HCT116 (cell line): ENCODE measurements at regions not wholly inside any gene's neighbourhood (a gene's known extent, or its start where the extent isn't known, plus 50 kb on each side); places are given as distances from the start of the nearest gene placed in this dataset.

Source experiments
- ATAC-seq: fragments of 200-7000 bp; cut with Tn5 transposase; 2 replicates; pipeline ENCODE4 v1.9.1; 2020; ENCODE audit warnings: mild to moderate bottlenecking, moderate library complexity
- BruUV-seq: library from RNA; stranded (reverse); fragments of 400-500 nt; replicated peaks from 2 replicates; lab custom pipeline; 2021; lab: Mats Ljungman, UMichigan
- CTCF ChIA-PET: fragments of 300-600 bp; sonication (Branson Sonifier 250); formaldehyde crosslinking; loops from one replicate; lab custom pipeline; 2021; ENCODE audit warnings: antibody characterized with exemption; lab: Charles Lee
- POLR2A ChIA-PET: fragments of 300-600, 350-600 bp; sonication (Branson Sonifier 250); formaldehyde crosslinking; loops from one replicate; lab custom pipeline; 2021; ENCODE audit warnings: antibody characterized with exemption; lab: Charles Lee
- RAD21 ChIA-PET, 2 experiments: fragments of 300-600 bp; sonication (Branson Sonifier 250); formaldehyde crosslinking; loops; one replicate each; lab custom pipeline; 2023; ENCODE audit warnings: low total read pairs in 2 of 2; ENCODE audit not compliant: uncharacterized antibody in 2 of 2, unreplicated experiment in 2 of 2, low non-redundant PET in 1 of 2; lab: Charles Lee
- DNase-seq: peaks from one replicate; pipeline ENCODE4 v3.0.0-alpha.2; 2010; ENCODE audit warnings: low read depth, low spot score
- H2AFZ ChIP-seq: fragments of 200-600 bp; shearing (Covaris generic), sonication (generic); 2 replicates; pipeline ENCODE4 v1.6.1; 2017; ENCODE audit warnings: low read depth, mixed run types, mixed read lengths, antibody characterized with exemption, low read length; ENCODE audit not compliant: poor library complexity, severe bottlenecking
- H3K27ac ChIP-seq: 2 replicates; pipeline ENCODE4 v1.5.1; 2012; ENCODE audit warnings: low read depth, low read length
- H3K27me3 ChIP-seq: fragments of 200-600 bp; sonication (generic); 2 replicates; pipeline ENCODE4 v1.6.1; 2016; ENCODE audit warnings: mixed run types, low read length, mixed read lengths; ENCODE audit not compliant: insufficient read depth
- H3K36me3 ChIP-seq, 2 experiments: fragments of 200-500 bp in 1 of 2; fragments of 200-600 bp in 1 of 2; sonication (Bioruptor generic) in 1 of 2; sonication (generic) in 1 of 2; 2 replicates each; pipeline versions ENCODE4 v1.5.1 to v1.6.1; 2014 to 2016; ENCODE audit warnings: low read length in 2 of 2, inconsistent platforms in 1 of 2, mixed read lengths in 1 of 2, mixed run types in 1 of 2; ENCODE audit not compliant: insufficient read depth in 2 of 2, control insufficient read depth in 1 of 2
- H3K4me1 ChIP-seq, 2 experiments: fragments of 200-600 bp in 1 of 2; sonication (generic) in 1 of 2; 2 replicates each; pipeline versions ENCODE4 v1.5.1 to v1.6.1; 2012 to 2017; ENCODE audit warnings: low read length in 2 of 2, inconsistent platforms in 1 of 2, mild to moderate bottlenecking in 1 of 2, mixed read lengths in 1 of 2, mixed run types in 1 of 2, moderate library complexity in 1 of 2; ENCODE audit not compliant: insufficient read depth in 2 of 2, control insufficient read depth in 1 of 2
- H3K4me2 ChIP-seq: fragments of 200-600 bp; sonication (generic); 2 replicates; pipeline ENCODE4 v1.6.1; 2017; ENCODE audit warnings: mixed run types, low read length, mixed read lengths
- H3K4me3 ChIP-seq, 2 experiments: fragments of 200-600 bp in 1 of 2; sonication (generic) in 1 of 2; replicated peaks in 1 of 2; 2 replicates each; pipeline ENCODE4 v1.5.1; 2011 to 2016; ENCODE audit warnings: low read length in 2 of 2, control low read depth in 1 of 2, low read depth in 1 of 2, mild to moderate bottlenecking in 1 of 2, mixed read lengths in 1 of 2, mixed run types in 1 of 2
- H3K79me2 ChIP-seq: fragments of 200-600 bp; sonication (generic); 2 replicates; pipeline ENCODE4 v1.6.1; 2017; ENCODE audit warnings: mild to moderate bottlenecking, mixed run types, low read length, moderate library complexity, mixed read lengths; ENCODE audit not compliant: insufficient read depth
- H3K9ac ChIP-seq: fragments of 200-600 bp; sonication (generic); 2 replicates; pipeline ENCODE4 v1.6.1; 2016; ENCODE audit warnings: low read length, mixed read lengths
- H3K9me2 ChIP-seq: fragments of 200-600 bp; sonication (generic), shearing (Covaris generic); 2 replicates; pipeline ENCODE4 v1.6.1; 2017; ENCODE audit warnings: mixed run types, mild to moderate bottlenecking, moderate library complexity; ENCODE audit not compliant: insufficient read depth
- H3K9me3 ChIP-seq, 2 experiments: fragments of 200-500 bp in 1 of 2; fragments of 200-600 bp in 1 of 2; sonication (Bioruptor generic) in 1 of 2; sonication (generic) in 1 of 2; 2 replicates each; pipeline ENCODE4 v1.6.1; 2014 to 2017; ENCODE audit warnings: low read length in 2 of 2, mixed read lengths in 2 of 2, inconsistent platforms in 1 of 2, low read depth in 1 of 2, mild to moderate bottlenecking in 1 of 2, mixed run types in 1 of 2, moderate library complexity in 1 of 2; ENCODE audit not compliant: control insufficient read depth in 1 of 2, insufficient read depth in 1 of 2
- H4K20me1 ChIP-seq: fragments of 200-600 bp; sonication (generic), shearing (Covaris generic); 2 replicates; pipeline ENCODE4 v1.6.1; 2017; ENCODE audit warnings: mixed run types, mild to moderate bottlenecking, moderate library complexity; ENCODE audit not compliant: insufficient read depth
- ATF3 ChIP-seq: IDR thresholded peaks from 2 replicates; pipeline ENCODE4 v1.6.1; 2012
- CBX3 ChIP-seq: IDR thresholded peaks from 2 replicates; pipeline ENCODE4 v1.6.1; 2012; ENCODE audit warnings: low read depth
- CEBPB ChIP-seq: IDR thresholded peaks from 2 replicates; pipeline ENCODE4 v1.6.1; 2012; ENCODE audit warnings: low read depth
- CTCF ChIP-seq, 3 experiments: fragments of 200-600 bp in 1 of 3; sonication (generic) in 1 of 3; IDR thresholded peaks in 2 of 3; conservative IDR thresholded peaks in 1 of 3; 2 replicates each; pipeline ENCODE4 v1.5.1; 2012 to 2017; ENCODE audit warnings: low read depth in 2 of 3, low read length in 2 of 3, antibody characterized with exemption in 1 of 3, borderline replicate concordance in 1 of 3, control low read depth in 1 of 3, mild to moderate bottlenecking in 1 of 3, mixed read lengths in 1 of 3, mixed run types in 1 of 3, moderate library complexity in 1 of 3; ENCODE audit not compliant: insufficient read depth in 1 of 3
- EGR1 ChIP-seq: IDR thresholded peaks from 2 replicates; pipeline ENCODE4 v1.6.1; 2012; ENCODE audit warnings: low read depth
- ELF1 ChIP-seq: IDR thresholded peaks from 2 replicates; pipeline ENCODE4 v1.6.1; 2012; ENCODE audit warnings: low read depth, borderline replicate concordance
- MAX ChIP-seq: IDR thresholded peaks from 2 replicates; pipeline ENCODE4 v1.6.1; 2012
- POLR2A ChIP-seq: IDR thresholded peaks from 2 replicates; pipeline ENCODE4 v1.7.0; 2011; ENCODE audit warnings: borderline replicate concordance; ENCODE audit not compliant: insufficient read depth, insufficient read length; ENCODE audit errors: extremely low read depth
- POLR2AphosphoS5 ChIP-seq: IDR thresholded peaks from 2 replicates; pipeline ENCODE4 v1.6.1; 2011; ENCODE audit warnings: mild to moderate bottlenecking, low read depth, low read length, moderate library complexity
- REST ChIP-seq: IDR thresholded peaks from 2 replicates; pipeline ENCODE4 v1.6.1; 2012; ENCODE audit warnings: low read depth
- SIN3A ChIP-seq: IDR thresholded peaks from 2 replicates; pipeline ENCODE4 v1.6.1; 2012; ENCODE audit warnings: low read depth
- SRF ChIP-seq: IDR thresholded peaks from 2 replicates; pipeline ENCODE4 v1.6.1; 2012; ENCODE audit warnings: low read depth
- TCF7L2 ChIP-seq: IDR thresholded peaks from 2 replicates; pipeline ENCODE4 v1.7.0; 2011; ENCODE audit warnings: borderline replicate concordance, inconsistent platforms; ENCODE audit not compliant: insufficient read depth, insufficient read length; ENCODE audit errors: extremely low read depth
- YY1 ChIP-seq: IDR thresholded peaks from 2 replicates; pipeline ENCODE4 v1.6.1; 2011; ENCODE audit warnings: low read length, low read depth, moderate library complexity, mild to moderate bottlenecking; ENCODE audit not compliant: insufficient replicate concordance; ENCODE audit errors: extremely low read depth
- ZBTB33 ChIP-seq: IDR thresholded peaks from 2 replicates; pipeline ENCODE4 v1.6.1; 2011; ENCODE audit warnings: mild to moderate bottlenecking, low read length, moderate library complexity; ENCODE audit not compliant: insufficient replicate concordance; ENCODE audit errors: extremely low read depth
- intact Hi-C: fragments of 100-400 bp; cut with micrococcal nuclease; formaldehyde crosslinking; loops from 2 replicates; pipeline ENCODE4 v1.10.0; 2022

GRCh38 chr4:122978109-122978508 lies 55.7 kb upstream of the NUDT6 start:
- ATAC-seq (no peak), DNase-seq (no peak)
- Histone ChIP-seq H3K4me1 (no peaks in the 10 kb centered on the region), H3K4me2 (no peak overlapping the region), H3K9me3 (peaks cover 10 to 20% of the 10 kb centered on the region in 2 experiments; a peak in 3 of 4 replicates), H3K27me3 (no peaks in the 10 kb centered on the region), H3K79me2 (peaks cover under 1% of the 10 kb centered on the region; the same call in 1 of the 2 replicates), H3K36me3 (peaks cover 0 to 34% of the 10 kb centered on the region in 2 experiments; a peak in 1 of 4 replicates), H3K4me3 (no peak overlapping the region), H4K20me1 (no peaks in the 10 kb centered on the region), H3K27ac (no peak overlapping the region), H2AFZ (no peak overlapping the region), H3K9me2 (no peaks in the 10 kb centered on the region), H3K9ac (no peak overlapping the region)
- POLR2A ChIA-PET = no interaction called here
- RAD21 ChIA-PET = no interaction called here
- CTCF ChIA-PET = no interaction called here
- intact Hi-C loops = no loop called here
- no peak for TF ChIP-seq CTCF (IDR thresholded peaks at IDR 0.05 in 2 of 3, conservative IDR thresholded peaks at IDR 0.05 in 1 of 3; ENCODE audit: borderline replicate concordance in 1 of 3, insufficient read depth in 1 of 3, low read depth in 2 of 3, low read length in 2 of 3)
- TF ChIP-seq TCF7L2 = no peak
- no peak for TF ChIP-seq POLR2AphosphoS5
- TF ChIP-seq POLR2A = no peak
- no peak for TF ChIP-seq EGR1
- TF ChIP-seq ELF1 = no peak
- no peak for TF ChIP-seq SIN3A
- no peak for TF ChIP-seq ZBTB33
- TF ChIP-seq SRF = no peak
- no peak for TF ChIP-seq CBX3
- TF ChIP-seq REST = no peak
- no peak for TF ChIP-seq MAX
- TF ChIP-seq ATF3 = no peak
- TF ChIP-seq YY1 = no peak
- no peak for TF ChIP-seq CEBPB
- no TSS peak for BruUV-seq
